NCI-H1930 (cell line): ENCODE measurements at regions not wholly inside any gene's neighbourhood (a gene's known extent, or its start where the extent isn't known, plus 50 kb on each side); places are given as distances from the start of the nearest gene placed in this dataset.
"Not testable (repeated sequence)": the region's sequence is repeated elsewhere in the genome, so short reads cannot be mapped to it uniquely, and the experiment has no call there.

Source experiments
- DNase-seq, 2 experiments: peaks; one replicate each; lab custom pipeline; 2025; lab: John Stamatoyannopoulos, UW

DNA sequence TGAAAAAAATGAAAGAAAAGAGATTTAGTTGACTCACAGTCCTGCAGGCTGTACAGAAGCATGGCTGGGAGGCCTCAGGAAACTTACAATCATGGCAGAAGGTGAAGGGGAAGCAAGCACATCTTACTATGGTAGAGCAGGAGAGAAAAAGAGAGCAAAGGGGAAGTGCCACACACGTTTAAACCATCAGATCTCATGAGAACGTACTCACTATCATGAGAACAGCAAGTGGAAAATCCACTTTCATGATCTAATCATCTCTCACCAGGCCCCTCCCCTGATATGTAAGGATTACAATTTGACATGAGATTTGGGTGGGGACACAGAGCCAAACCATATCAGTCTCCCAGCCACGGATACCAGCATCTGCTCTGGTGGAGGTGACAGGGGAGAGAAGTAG lies 50.8 kb upstream of the CPOX start:
- DNase-seq, result no peak

DNA sequence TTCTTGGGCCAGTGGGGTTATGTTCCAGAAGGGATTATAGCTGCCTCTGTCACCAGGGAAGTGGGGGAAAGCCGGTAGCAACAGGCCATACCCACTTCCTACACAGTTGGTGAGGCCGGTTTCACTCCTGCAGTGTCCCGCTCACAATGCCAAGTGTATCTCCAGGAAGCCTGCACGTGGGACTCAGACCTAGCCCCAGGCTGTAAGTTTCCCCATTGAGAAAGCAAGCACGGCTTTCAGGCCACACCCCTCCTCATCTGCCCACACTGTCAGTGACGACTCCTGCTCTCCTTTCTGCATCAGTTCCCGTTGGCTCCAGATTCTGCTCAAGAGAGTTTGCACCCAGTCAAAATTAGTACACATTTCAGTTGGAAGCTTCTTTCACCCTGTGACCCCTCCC lies 51.6 kb upstream of the CPOX start:
- DNase-seq, result no peak

GRCh38 chr3:98646680-98647079 lies 53.3 kb upstream of the CPOX start:
- no peak for DNase-seq

DNA sequence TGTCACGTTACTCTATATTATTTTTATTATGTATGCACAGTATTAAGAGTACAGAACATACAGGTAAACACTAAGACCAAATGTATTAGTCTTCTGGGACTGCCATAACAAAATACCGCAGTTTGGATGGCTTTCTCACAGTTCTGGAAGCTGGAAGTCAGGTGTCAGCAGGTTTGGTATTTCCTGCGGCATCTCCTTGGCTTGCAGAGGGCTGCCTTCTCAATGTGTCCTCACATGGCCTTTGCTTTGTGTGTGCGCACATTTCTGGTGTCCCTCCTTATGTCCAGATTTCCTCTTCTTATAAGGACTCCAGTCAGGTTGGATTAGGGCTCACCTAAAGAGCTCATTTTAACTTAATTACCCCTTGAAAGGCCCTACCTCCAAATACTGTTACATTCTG lies 53.8 kb upstream of the CPOX start:
- no peak for DNase-seq

DNA sequence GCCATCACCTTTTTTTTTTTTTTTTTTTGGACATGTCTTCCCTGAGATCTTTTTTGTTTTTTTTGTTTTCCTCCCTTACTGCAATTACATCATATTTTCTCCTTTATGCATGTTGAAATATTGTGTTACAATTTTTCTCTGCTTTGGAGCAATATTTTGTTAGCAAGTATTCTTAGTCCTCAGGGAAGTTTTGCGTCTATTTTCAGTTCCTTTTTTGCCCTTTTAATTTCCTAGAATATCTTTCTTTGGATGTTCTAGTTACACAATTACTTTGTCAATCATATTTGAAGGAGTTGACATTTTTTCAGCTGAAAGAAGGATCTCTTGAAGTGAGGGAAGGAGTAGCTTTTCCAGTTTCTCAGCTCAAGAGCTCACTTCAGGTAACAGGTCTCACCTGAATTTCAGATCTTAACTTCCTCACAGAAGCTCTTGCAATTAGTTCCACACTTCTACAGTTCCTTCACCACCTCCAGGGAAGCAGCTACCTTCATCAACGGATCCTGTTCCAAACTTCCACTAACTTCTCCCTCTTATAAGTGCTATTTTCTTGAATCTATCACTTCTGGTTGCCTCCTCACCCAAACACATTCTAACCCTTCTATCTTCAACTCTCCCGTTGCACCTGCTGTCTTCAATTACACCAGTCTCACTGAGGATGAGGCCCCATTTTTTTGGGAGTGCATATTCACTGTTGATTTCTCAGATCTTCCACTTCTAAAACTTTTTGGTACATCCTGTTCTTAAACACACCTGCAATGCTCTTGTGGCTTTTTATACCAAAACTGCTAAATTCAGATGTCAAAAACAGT lies 57.8 kb upstream of the CPOX start:
- DNase-seq, result no peak

- DNase-seq, result no peak
Observed at GRCh38 chr3:98651780-98652077, 58.3 kb upstream of the CPOX start.

GRCh38 chr3:98655666-98656065 lies 62.3 kb upstream of the CPOX start:
- no peak for DNase-seq

- peak in 1 of 2 experiments; percentile 40 for DNase-seq
Observed at GRCh38 chr3:98657457-98657856, 64.0 kb upstream of the CPOX start.

DNA sequence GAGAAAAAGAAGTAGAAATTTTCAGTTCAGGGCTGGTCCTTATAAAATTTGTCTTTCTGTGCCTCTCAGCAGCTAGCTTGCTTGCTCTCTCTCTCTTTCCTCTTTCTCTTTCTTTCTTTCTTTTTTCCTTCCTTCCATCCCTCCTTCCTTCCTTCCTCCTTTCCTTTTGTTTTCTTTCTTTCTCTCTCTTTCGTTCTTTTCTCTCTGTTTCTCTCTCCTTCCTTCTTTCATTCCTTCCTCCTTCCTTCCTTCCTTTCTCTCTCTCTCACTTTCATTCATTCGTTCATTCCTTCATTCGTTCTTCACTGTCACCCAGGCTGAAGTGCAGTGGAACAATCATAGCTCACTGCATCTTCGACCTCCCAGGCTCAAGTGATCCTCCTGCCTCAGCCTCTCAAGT lies 69.3 kb upstream of the CPOX start:
- no peak for DNase-seq

GRCh38 chr3:98670020-98670419 lies 76.6 kb upstream of the CPOX start:
- DNase-seq, result no peak

- DNase-seq, result no peak
Observed at GRCh38 chr3:98679986-98680385, 83.2 kb upstream of the ST3GAL6 start.

DNA sequence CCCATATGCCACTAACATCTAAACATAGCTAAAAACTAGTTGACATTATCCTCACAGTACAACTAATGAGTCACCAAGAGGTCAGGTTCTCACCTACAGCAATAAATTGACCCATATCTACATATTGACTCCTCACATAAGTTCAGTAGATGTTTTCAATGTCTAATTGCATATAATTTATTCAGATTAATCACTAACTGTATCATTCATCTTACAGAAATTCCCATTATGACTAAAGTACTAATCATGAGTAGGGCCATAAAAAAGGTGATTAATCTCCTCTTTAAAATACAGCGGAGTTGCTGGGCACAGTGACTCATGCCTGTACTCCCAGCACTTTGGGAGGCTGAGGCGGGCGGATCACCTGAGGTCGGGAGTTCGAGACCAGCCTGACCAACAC lies 82.4 kb upstream of the ST3GAL6 start:
- DNase-seq, result no peak

- DNase-seq, result no peak
Observed at GRCh38 chr3:98681486-98681885, 81.7 kb upstream of the ST3GAL6 start.

- not testable (repeated sequence) for DNase-seq
Observed at GRCh38 chr3:98682391-98682790, 80.7 kb upstream of the ST3GAL6 start.

DNA sequence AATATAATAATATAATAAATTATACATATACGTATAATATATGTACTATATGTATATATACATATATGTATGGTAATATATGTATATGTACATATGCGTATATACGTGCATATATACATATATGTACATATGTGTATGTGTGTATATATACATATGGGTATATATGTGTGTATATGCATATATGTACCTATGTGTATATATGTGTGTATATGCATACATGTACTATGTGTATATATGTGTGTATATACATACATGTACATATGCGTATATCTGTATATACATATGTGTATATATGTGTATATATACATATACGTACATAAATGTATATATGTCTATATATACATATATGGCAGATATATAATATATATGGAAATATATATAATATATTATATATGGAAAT lies 74.8 kb upstream of the ST3GAL6 start:
- no peak for DNase-seq

GRCh38 chr3:98690876-98691275 lies 72.3 kb upstream of the ST3GAL6 start:
- DNase-seq, result no peak

DNA sequence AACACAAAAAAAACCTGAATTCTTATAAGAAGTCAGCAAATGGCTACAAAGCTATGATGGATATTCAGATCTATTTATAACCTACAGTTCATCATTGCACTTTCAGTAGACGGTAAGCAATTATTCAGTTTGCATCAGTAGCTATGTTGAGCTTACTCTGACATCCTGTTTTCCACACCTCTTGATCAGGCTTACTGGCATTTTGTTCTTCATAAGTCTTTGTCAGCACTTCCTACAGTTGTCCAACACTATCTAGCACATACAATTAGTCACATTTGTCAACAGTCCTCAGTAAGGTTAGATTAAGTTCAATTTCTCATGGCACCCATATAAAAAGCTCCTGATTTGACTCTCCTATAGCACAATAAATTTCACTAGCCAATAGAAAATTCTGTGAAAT lies 71.2 kb upstream of the ST3GAL6 start:
- DNase-seq, result no peak

DNA sequence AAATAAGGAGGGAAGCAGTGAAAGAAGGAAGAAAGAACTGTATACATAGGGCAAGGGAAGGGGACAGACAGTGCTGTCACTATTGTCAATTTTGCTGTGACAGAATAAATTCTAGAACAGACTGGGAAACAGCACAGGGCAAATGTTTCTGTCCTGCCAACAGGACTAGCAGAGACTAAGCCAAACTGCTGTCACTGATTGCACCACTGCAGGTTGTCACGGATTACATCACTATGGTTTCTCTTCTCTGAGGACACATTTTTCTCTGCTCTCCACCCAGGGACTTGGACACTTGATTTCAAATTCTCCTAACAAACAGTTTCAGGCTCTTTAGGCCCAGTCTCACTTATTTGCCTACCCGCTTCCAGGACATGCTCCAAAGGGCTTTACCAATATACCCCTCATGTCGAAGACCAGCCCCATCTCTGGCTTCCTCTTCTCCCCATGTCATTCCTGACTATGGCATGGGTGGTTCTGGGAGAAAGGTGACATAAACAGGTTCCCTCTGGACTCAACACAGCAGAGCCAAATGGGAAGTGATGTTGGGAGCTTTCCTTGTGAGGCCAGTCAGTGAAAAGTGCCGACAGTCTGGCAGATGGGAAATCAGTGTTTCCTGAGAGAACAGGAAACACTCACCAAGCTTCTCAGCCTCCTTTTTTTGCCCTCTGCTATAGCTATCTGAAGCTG lies 70.2 kb upstream of the ST3GAL6 start:
- DNase-seq, result no peak

DNA sequence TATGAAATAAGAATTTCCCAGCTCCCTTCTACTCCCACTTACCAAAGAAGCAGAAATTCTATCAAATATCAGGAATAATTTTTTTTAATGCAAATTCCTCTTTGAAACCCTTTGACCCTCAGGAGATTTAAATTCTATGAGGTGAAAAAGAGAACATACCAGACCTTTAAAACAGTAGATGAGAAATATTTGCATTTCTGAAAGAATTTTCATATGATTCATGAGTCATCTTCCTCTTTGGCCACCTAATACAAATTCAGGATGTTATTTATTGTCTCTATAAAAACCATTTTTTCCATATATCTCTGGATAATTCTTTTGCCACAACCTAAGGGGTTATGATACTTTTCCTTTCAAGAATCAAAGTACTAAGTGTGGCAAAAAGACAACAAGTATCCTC lies 67.3 kb upstream of the ST3GAL6 start:
- DNase-seq, result no peak

- DNase-seq, result not testable (repeated sequence)
Observed at GRCh38 chr3:98696296-98696695, 66.8 kb upstream of the ST3GAL6 start.

GRCh38 chr3:98697225-98697624 lies 65.9 kb upstream of the ST3GAL6 start:
- no peak for DNase-seq

GRCh38 chr3:98699132-98699531 lies 64.0 kb upstream of the ST3GAL6 start:
- DNase-seq, result no peak

- no peak for DNase-seq
Observed at GRCh38 chr3:98701071-98701675, 62.0 kb upstream of the ST3GAL6 start.

DNA sequence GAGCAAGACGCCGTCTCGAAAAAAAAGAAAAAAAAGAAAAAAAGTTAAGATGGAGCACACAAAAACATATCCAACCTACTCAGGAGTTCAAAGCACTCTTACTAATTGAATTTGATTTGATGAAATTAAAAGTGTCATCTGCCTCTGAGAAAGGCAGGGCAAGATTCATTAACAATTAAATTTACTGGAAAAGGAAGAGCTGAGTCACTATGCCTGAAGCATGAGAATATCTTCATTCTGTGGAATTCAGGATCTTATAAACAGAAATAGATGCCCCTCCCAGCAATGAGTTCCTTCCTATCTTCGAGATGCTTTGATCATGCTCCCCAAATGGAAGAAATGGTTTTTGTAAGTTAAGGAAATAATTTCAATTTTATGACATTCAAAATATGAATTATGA lies 61.0 kb upstream of the ST3GAL6 start:
- no peak for DNase-seq
